C4-2B (cell line): ENCODE measurements at regions not wholly inside any gene's neighbourhood (a gene's known extent, or its start where the extent isn't known, plus 50 kb on each side); places are given as distances from the start of the nearest gene placed in this dataset.

Experiments used
- ZFX ChIP-seq: fragments of 450-650 bp; IDR thresholded peaks from 2 replicates; pipeline ENCODE4 v1.6.1; 2017
- TF ChIP-seq, protein P1 (sequence below): fragments of 450-650 bp; conservative IDR thresholded peaks from 2 replicates; pipeline ENCODE4 v1.5.1; 2017; ENCODE audit warnings: mild to moderate bottlenecking

DNA sequence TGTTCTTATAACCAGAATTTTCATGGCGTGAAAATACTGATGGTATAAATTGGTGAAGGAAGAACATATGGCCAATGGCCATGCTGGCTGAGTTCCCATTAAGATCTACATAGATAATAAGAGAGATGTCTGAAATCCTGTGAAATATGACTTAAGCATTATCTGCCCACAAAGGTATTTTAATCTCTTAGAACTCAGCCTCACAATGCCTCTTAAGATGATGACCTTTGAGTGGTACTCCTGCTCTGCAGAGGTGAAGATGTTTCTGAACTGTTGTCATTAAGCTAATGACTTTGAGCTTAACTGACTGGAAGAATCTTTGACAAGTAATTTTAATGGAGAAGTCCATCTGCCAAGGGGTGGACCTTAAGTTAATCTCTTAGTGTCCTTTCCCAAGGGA lies 148.7 kb downstream of the ZNF326 start:
- TF ChIP-seq, protein P1, sequence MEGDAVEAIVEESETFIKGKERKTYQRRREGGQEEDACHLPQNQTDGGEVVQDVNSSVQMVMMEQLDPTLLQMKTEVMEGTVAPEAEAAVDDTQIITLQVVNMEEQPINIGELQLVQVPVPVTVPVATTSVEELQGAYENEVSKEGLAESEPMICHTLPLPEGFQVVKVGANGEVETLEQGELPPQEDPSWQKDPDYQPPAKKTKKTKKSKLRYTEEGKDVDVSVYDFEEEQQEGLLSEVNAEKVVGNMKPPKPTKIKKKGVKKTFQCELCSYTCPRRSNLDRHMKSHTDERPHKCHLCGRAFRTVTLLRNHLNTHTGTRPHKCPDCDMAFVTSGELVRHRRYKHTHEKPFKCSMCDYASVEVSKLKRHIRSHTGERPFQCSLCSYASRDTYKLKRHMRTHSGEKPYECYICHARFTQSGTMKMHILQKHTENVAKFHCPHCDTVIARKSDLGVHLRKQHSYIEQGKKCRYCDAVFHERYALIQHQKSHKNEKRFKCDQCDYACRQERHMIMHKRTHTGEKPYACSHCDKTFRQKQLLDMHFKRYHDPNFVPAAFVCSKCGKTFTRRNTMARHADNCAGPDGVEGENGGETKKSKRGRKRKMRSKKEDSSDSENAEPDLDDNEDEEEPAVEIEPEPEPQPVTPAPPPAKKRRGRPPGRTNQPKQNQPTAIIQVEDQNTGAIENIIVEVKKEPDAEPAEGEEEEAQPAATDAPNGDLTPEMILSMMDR, result no peak
- TF ChIP-seq ZFX, result no peak
